SK-MEL-5 (cell line): ENCODE measurements at regions not wholly inside any gene's neighbourhood (a gene's known extent, or its start where the extent isn't known, plus 50 kb on each side); places are given as distances from the start of the nearest gene placed in this dataset.

Experiments used
- DNase-seq: peaks from one replicate; pipeline ENCODE4 v3.0.0-alpha.2; 2016; ENCODE audit warnings: low read depth, low spot score
- in situ Hi-C: cut with HindIII; loops from 2 replicates; pipeline ENCODE4 v1.10.0; 2016; ENCODE audit warnings: low sequenced_read_pairs, high pct_unique_total_duplicates, low pct_unique_long_range_greater_than_20kb

DNA sequence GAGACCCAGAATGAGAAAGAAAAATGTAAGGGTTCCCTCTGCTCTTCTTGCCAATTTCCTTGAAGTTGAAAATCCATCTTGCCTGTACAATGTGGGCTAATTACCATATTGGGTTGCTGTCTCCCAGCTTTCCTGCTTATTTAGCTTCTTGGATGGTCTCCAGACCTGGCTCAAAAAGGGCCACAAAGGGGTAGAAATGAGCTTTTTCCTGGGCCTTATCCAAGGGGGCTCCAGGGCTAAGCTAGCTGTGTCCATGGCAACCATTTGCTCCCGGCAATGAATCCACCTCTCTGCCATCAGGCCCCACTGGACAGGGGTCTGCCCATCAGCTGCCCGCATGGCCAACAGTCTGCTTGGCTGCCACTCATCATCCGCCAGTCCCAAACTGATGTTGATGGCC is 85.0 kb downstream of the BOD1L2 start:
- no peak for DNase-seq
- in situ Hi-C loops, result no loop called here

DNA sequence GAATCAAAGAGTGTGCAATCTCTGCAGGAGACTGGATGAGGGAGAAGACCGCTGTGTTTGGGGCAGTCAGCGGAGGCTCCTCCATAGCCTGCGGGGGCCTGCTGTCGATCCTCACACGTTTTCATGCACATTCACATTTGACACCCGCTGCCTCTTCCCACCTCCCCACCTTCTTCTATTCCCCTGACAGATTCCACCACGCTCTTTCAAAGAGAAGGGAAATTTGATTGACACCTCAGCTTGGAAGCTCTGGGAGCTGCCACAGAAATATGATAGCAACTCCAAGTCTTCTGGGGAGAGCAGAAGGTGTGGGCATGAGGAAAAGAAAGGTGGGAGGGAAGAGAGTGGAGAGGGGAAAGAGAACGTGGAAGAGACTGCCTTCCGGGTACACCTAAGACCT is 87.5 kb downstream of the BOD1L2 start:
- DNase-seq, result no peak
- in situ Hi-C loops, result no loop called here

DNA sequence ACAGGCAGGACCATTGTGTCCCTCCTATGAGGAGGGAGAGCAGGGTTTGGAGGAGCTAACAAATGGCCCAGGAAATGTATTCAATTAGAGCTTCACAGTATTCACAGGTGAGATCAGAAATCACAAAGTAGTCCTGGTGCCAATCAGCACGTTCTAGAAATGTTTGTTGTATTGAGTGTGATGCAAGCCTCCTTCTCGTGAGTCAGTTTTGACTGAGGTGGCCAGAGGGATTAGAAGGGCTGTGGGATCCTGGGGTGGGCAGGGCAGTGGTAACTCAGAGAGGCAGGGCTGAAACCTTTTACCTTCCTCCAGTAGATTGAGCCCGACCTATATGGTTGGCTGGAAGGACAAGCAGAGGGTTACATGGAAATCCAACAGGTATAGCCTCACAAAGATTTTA is 95.0 kb downstream of the BOD1L2 start:
- no peak for DNase-seq
- in situ Hi-C loops, result no loop called here

- in situ Hi-C loops, result no loop called here
- no peak for DNase-seq
These were observed 95.4 kb downstream of the BOD1L2 start for GRCh38 chr18:57242285-57242684.

- DNase-seq, result no peak
- in situ Hi-C loops, result no loop called here
These were observed 96.8 kb downstream of the BOD1L2 start for GRCh38 chr18:57243624-57244179.

DNA sequence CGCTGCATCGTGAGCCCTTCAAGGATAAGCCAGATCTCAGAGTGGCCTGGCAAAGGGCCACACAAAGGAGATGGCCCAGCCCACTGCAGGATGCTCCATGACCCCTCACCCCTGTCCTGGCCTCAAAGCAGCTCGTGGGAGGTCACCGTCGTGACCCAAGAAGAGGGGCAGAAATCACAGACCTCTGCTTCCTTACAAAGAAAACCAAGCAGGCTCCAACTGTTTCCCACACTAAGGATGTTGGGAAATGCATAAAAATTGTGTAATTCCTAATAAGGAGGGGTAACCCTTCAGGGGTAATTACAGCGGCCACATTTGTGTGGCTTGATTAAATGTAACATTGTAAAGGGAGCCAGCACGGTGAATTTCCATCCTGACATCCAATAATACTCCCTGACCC is 102.3 kb downstream of the BOD1L2 start:
- no peak for DNase-seq
- in situ Hi-C loops, result no loop called here

DNA sequence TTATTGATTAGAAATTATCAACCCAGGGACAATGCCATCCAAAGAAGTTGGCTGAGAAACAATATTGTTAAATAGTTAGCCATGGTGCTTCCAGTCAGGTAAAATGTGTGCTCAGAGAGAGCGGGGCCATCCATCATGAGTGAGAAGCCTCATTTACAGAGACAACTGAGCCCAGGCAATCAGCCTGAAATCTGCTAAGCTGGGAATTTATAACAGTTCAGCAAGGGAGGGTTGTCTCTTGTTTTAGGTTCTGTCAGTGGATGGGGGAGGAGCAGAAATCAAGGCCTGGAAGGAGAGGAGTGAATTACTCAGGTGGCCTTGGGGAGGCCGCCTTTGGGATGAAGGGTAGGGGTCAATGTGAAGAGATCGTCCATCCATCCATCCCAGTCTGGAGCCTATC is 102.5 kb upstream of the ST8SIA3 start:
- no peak for DNase-seq
- in situ Hi-C loops, result no loop called here

DNA sequence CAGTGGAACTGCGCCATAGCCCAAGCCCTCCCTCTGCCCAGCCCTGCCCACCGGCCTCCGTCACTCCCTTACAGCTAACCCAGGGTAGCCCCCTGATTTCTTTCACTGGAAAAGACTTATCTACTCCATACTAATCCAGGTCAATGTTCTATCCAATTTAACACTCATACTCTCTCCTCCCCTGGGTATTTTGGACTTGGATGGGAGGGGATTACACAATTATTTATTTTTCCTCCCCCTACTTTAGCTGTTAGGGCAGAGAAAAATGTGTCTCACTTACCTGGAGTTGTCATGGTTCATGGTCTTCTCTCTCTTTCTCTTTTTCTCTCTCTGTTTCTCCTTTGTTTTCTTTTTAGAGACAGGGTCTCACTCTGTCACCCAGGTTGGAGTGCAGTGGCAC is 100.6 kb upstream of the ST8SIA3 start:
- in situ Hi-C loops, result no loop called here
- DNase-seq, result no peak

GRCh38 chr18:57253903-57254302 is 98.5 kb upstream of the ST8SIA3 start:
- no peak for DNase-seq
- in situ Hi-C loops, result no loop called here

GRCh38 chr18:57258131-57258777 is 94.1 kb upstream of the ST8SIA3 start:
- no peak for DNase-seq
- in situ Hi-C loops, result no loop called here

GRCh38 chr18:57267368-57267925 is 84.9 kb upstream of the ST8SIA3 start:
- in situ Hi-C loops, result no loop called here
- no peak for DNase-seq

DNA sequence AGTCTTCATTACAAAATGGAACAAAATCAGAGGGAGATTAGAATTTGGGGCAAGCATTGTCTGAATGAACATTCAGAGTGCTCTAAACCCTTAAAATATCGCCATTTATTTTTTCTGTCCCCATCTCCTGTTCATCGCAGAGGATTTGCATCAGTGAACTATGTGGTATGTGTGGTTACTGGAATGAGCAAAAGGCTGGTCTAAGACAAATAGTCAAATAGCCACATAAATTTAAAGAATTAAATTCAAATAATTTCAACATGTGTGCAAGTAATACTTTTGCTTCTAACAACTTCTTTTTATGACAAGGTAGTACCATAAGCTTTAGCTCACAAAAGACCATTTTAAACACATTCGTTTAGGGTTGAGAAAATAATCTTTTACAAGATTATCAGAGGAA is 82.6 kb upstream of the ST8SIA3 start:
- in situ Hi-C loops, result no loop called here
- no peak for DNase-seq

GRCh38 chr18:57270156-57270555 is 82.2 kb upstream of the ST8SIA3 start:
- in situ Hi-C loops, result no loop called here
- no peak for DNase-seq

GRCh38 chr18:57273194-57273593 is 79.2 kb upstream of the ST8SIA3 start:
- in situ Hi-C loops, result no loop called here
- DNase-seq, result no peak

- no peak for DNase-seq
- in situ Hi-C loops, result no loop called here
These were observed 77.2 kb upstream of the ST8SIA3 start for GRCh38 chr18:57275111-57275510.

DNA sequence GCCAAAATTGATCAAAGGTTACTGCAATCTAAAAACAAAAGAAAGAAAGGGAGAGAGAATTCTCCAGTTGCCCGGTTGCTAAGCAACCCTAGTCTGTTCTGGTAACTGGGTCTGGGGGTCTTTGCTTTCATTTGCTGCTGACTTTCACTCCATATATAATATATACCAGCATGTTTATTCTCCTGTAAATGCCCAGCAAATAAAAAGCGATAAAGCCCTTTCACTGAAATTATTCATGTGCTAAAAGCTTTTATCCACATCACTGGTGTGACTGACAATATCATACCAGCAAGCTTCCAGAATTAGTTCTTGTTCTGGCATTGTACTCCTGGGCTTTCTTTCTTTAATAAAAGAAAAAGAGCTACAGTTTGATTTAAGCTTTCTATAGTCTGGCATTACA is 75.5 kb upstream of the ST8SIA3 start:
- no peak for DNase-seq
- in situ Hi-C loops, result no loop called here

DNA sequence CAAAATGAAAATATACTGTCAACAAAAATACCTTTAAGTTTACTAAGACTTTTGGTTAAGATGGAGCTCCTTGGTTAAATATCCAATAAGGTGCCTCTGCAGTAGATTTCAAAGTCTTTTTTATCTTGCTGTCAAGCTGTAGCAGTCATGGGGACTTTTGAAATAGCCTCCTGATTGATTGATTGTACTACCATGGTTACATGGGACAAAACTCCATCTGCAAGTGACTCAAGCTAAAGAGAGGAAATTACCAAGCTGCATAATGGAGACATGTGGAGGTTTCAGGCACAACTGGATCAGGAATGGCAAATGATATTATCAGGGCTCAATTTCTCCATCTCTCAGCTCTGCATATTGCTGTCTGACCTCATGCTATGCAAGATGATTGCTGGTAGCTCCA is 73.4 kb upstream of the ST8SIA3 start:
- in situ Hi-C loops, result no loop called here
- DNase-seq, result no peak

GRCh38 chr18:57281519-57281918 is 70.8 kb upstream of the ST8SIA3 start:
- in situ Hi-C loops, result no loop called here

DNA sequence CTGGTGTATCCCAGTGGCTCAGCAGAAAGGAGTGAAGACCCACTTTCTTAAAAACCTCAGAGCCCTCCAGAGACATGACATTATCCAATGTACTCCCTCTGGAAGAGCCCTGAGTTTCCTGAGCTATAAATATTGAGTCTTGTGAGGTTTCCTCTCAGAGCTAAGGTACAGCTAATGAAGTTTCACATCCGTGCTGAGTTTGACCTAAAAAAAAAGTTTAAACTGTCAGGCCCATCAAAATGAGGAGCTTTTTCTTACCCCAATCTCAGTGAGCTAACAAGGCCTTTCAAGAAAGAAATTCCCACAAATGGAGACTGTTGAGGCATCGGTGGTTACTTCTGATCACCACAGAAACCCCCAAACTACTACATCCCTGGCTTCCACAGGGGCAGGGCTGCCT is 65.4 kb upstream of the ST8SIA3 start:
- DNase-seq, result no peak

More at GRCh38 chr18:57281519-57281918, 70.8 kb upstream of the ST8SIA3 start:
- DNase-seq, result no peak

More for the DNA sequence above, 65.4 kb upstream of the ST8SIA3 start:
- in situ Hi-C loops, result no loop called here
